H1 (cell line): ENCODE measurements at regions not wholly inside any gene's neighbourhood (a gene's known extent, or its start where the extent isn't known, plus 50 kb on each side); places are given as distances from the start of the nearest gene placed in this dataset.

Source experiments
- JUN ChIP-seq: IDR thresholded peaks from 2 replicates; pipeline ENCODE4 v1.6.1; 2011; ENCODE audit warnings: low read depth, mild to moderate bottlenecking, improper control_type of control experiment, low read length
- KDM1A ChIP-seq: fragments of 200-600, 300-600 bp; sonication (generic); IDR thresholded peaks from 2 replicates; pipeline ENCODE4 v1.7.1; 2016; ENCODE audit warnings: mild to moderate bottlenecking, low read length, borderline replicate concordance
- KDM4A ChIP-seq: IDR thresholded peaks from one replicate; pipeline ENCODE4 v1.7.1; 2012; ENCODE audit warnings: low read depth, mild to moderate bottlenecking, moderate library complexity, low read length, inconsistent platforms; ENCODE audit not compliant: severe bottlenecking
- RXRA ChIP-seq: IDR thresholded peaks from 2 replicates; pipeline ENCODE4 v1.6.1; 2011; ENCODE audit warnings: low read depth, mild to moderate bottlenecking, low read length, moderate library complexity; ENCODE audit not compliant: insufficient read depth
- SIRT6 ChIP-seq: IDR thresholded peaks from one replicate; pipeline ENCODE4 v1.7.1; 2012; ENCODE audit warnings: low read length, inconsistent platforms
- TBP ChIP-seq: IDR thresholded peaks from 2 replicates; pipeline ENCODE4 v1.6.1; 2011; ENCODE audit warnings: low read depth, low read length, improper control_type of control experiment

GRCh38 chr20:57060407-57061050 is 205.9 kb downstream of the BMP7 start (continued):
- TF ChIP-seq JUN (no peak), SIRT6 (no peak), KDM1A (no peak), KDM4A (no peak), TBP (no peak), RXRA (no peak)
